IPS DF 6.9 (cell line): ENCODE measurements at regions not wholly inside any gene's neighbourhood (a gene's known extent, or its start where the extent isn't known, plus 50 kb on each side); places are given as distances from the start of the nearest gene placed in this dataset.

Experiments
- DNase-seq: peaks from one replicate; pipeline ENCODE4 v3.0.0-alpha.2; 2013; ENCODE audit warnings: low read depth, low spot score
- H3K27ac ChIP-seq: one replicate; pipeline ENCODE4 v1.5.1; 2013; ENCODE audit warnings: low read length, control low read depth
- H3K27me3 ChIP-seq: 2 replicates; pipeline ENCODE4 v1.6.1; 2013; ENCODE audit warnings: mild to moderate bottlenecking, low read length; ENCODE audit not compliant: control insufficient read depth, insufficient read depth
- H3K36me3 ChIP-seq: 2 replicates; pipeline ENCODE4 v1.6.1; 2013; ENCODE audit warnings: low read length; ENCODE audit not compliant: control insufficient read depth, insufficient read depth
- H3K4me1 ChIP-seq: 2 replicates; pipeline ENCODE4 v1.6.1; 2013; ENCODE audit warnings: low read length; ENCODE audit not compliant: control insufficient read depth, insufficient read depth
- H3K4me3 ChIP-seq: 2 replicates; pipeline ENCODE4 v1.5.1; 2013; ENCODE audit warnings: mild to moderate bottlenecking, low read length
- H3K9me3 ChIP-seq: 2 replicates; pipeline ENCODE4 v1.6.1; 2013; ENCODE audit warnings: low read length, inconsistent platforms; ENCODE audit not compliant: control insufficient read depth, insufficient read depth
- WGBS: extraction: QIAGEN DNeasy Blood & Tissue Kit; methylation state at CpG from one replicate; pipeline ENCODE4 v1.1.7; 2013; ENCODE audit warnings: mixed read lengths, missing lambda C conversion rate; ENCODE audit not compliant: insufficient read length, insufficient coverage; 5-methylcytosine and 5-hydroxymethylcytosine counted together

GRCh38 chr2:4391013-4391412 is 687.6 kb downstream of the DCDC2C start:
- Histone ChIP-seq H3K27ac (no peak overlapping the region), H3K9me3 (no peaks in the 10 kb centered on the region; the same call in 1 of the 2 replicates), H3K36me3 (no peaks in the 10 kb centered on the region), H3K4me3 (no peak overlapping the region), H3K4me1 (no peaks in the 10 kb centered on the region), H3K27me3 (no peaks in the 10 kb centered on the region)
- DNase-seq, result peak; percentile 11
- WGBS, result no CpG with 5 or more reads among the region's 3 CpGs

- Histone ChIP-seq H3K36me3 (no peaks in the 10 kb centered on the region), H3K4me3 (no peak overlapping the region), H3K27me3 (no peaks in the 10 kb centered on the region), H3K4me1 (no peaks in the 10 kb centered on the region), H3K9me3 (no peaks in the 10 kb centered on the region), H3K27ac (no peak overlapping the region)
- no peak for DNase-seq
- WGBS, result no CpG with 5 or more reads among the region's 10 CpGs
These were observed 701.0 kb downstream of the DCDC2C start for GRCh38 chr2:4404363-4404762.

GRCh38 chr2:4408321-4408720 is 704.9 kb downstream of the DCDC2C start:
- WGBS, result no CpG with 5 or more reads among the region's 10 CpGs

GRCh38 chr2:4412637-4413187 is 709.3 kb downstream of the DCDC2C start:
- Histone ChIP-seq H3K36me3 (no peaks in the 10 kb centered on the region), H3K4me3 (no peak overlapping the region), H3K27ac (no peak overlapping the region), H3K27me3 (no peaks in the 10 kb centered on the region), H3K9me3 (no peaks in the 10 kb centered on the region), H3K4me1 (no peaks in the 10 kb centered on the region)
- DNase-seq, result no peak
- WGBS, result no CpG with 5 or more reads among the region's 9 CpGs

More at GRCh38 chr2:4408321-4408720, 704.9 kb downstream of the DCDC2C start:
- no peaks in the 10 kb centered on the region for H3K4me1 ChIP-seq
- no peak for DNase-seq
- H3K27ac ChIP-seq, result no peak overlapping the region
- no peaks in the 10 kb centered on the region for H3K9me3 ChIP-seq
- H3K27me3 ChIP-seq, result no peaks in the 10 kb centered on the region
- H3K4me3 ChIP-seq, result no peak overlapping the region
- no peaks in the 10 kb centered on the region for H3K36me3 ChIP-seq

GRCh38 chr2:4415171-4415570 is 711.8 kb downstream of the DCDC2C start:
- no peak for DNase-seq
- Histone ChIP-seq H3K27ac (no peak overlapping the region), H3K4me3 (no peak overlapping the region), H3K27me3 (no peaks in the 10 kb centered on the region), H3K36me3 (no peaks in the 10 kb centered on the region), H3K9me3 (no peaks in the 10 kb centered on the region), H3K4me1 (no peaks in the 10 kb centered on the region)
- WGBS, result no CpG with 5 or more reads among the region's 1 CpG

- DNase-seq, result no peak
- no peak overlapping the region for H3K27ac ChIP-seq
- WGBS, result no CpG with 5 or more reads among the region's 1 CpG
- H3K9me3 ChIP-seq, result no peaks in the 10 kb centered on the region
- H3K36me3 ChIP-seq, result no peaks in the 10 kb centered on the region
- H3K27me3 ChIP-seq, result no peaks in the 10 kb centered on the region
- H3K4me1 ChIP-seq, result no peaks in the 10 kb centered on the region
- H3K4me3 ChIP-seq, result no peak overlapping the region
These were observed 712.5 kb downstream of the DCDC2C start for GRCh38 chr2:4415810-4416413.

GRCh38 chr2:4416431-4416830 is 713.1 kb downstream of the DCDC2C start:
- no CpG with 5 or more reads among the region's 4 CpGs for WGBS
- no peaks in the 10 kb centered on the region for H3K4me1 ChIP-seq

GRCh38 chr2:4417771-4418170 is 714.4 kb downstream of the DCDC2C start:
- Histone ChIP-seq H3K9me3 (no peaks in the 10 kb centered on the region), H3K4me1 (no peaks in the 10 kb centered on the region), H3K27ac (no peak overlapping the region), H3K4me3 (no peak overlapping the region), H3K36me3 (no peaks in the 10 kb centered on the region), H3K27me3 (no peaks in the 10 kb centered on the region)
- DNase-seq, result no peak
- WGBS, result 100% methylated on average over 1 of the region's 6 CpGs

More at GRCh38 chr2:4416431-4416830, 713.1 kb downstream of the DCDC2C start:
- Histone ChIP-seq H3K36me3 (no peaks in the 10 kb centered on the region), H3K27ac (no peak overlapping the region), H3K4me3 (no peak overlapping the region), H3K27me3 (no peaks in the 10 kb centered on the region), H3K9me3 (no peaks in the 10 kb centered on the region)
- no peak for DNase-seq

- H3K4me3 ChIP-seq, result no peak overlapping the region
- no peaks in the 10 kb centered on the region for H3K4me1 ChIP-seq
- WGBS, result no CpG with 5 or more reads among the region's 3 CpGs
- no peak overlapping the region for H3K27ac ChIP-seq
- H3K9me3 ChIP-seq, result no peaks in the 10 kb centered on the region
- no peak for DNase-seq
- no peaks in the 10 kb centered on the region for H3K36me3 ChIP-seq
- no peaks in the 10 kb centered on the region for H3K27me3 ChIP-seq
These were observed 716.7 kb downstream of the DCDC2C start for GRCh38 chr2:4420032-4420431.

- no peak for DNase-seq
- Histone ChIP-seq H3K4me3 (no peak overlapping the region), H3K9me3 (no peaks in the 10 kb centered on the region), H3K36me3 (no peaks in the 10 kb centered on the region), H3K27ac (no peak overlapping the region), H3K27me3 (no peaks in the 10 kb centered on the region), H3K4me1 (no peaks in the 10 kb centered on the region)
- no CpG with 5 or more reads among the region's 6 CpGs for WGBS
These were observed 720.8 kb downstream of the DCDC2C start for GRCh38 chr2:4424153-4424552.

- H3K9me3 ChIP-seq, result no peaks in the 10 kb centered on the region
- H3K27ac ChIP-seq, result no peak overlapping the region
- H3K4me1 ChIP-seq, result no peaks in the 10 kb centered on the region
- H3K36me3 ChIP-seq, result no peaks in the 10 kb centered on the region
- DNase-seq, result no peak
- no CpG with 5 or more reads among the region's 5 CpGs for WGBS
- no peak overlapping the region for H3K4me3 ChIP-seq
- no peaks in the 10 kb centered on the region for H3K27me3 ChIP-seq
These were observed 723.7 kb downstream of the DCDC2C start for GRCh38 chr2:4427083-4427482.
